Ammon's horn (tissue), 1 donor: ENCODE measurements at regions not wholly inside any gene's neighbourhood (a gene's known extent, or its start where the extent isn't known, plus 50 kb on each side); places are given as distances from the start of the nearest gene placed in this dataset.
"Not testable (repeated sequence)": the region's sequence is repeated elsewhere in the genome, so short reads cannot be mapped to it uniquely, and the experiment has no call there.

Experiments used
- DNase-seq: peaks from one replicate; pipeline ENCODE4 v3.0.0-alpha.2; 2016; ENCODE audit warnings: low spot score

- DNase-seq: no peak
These were observed 127.5 kb downstream of the VPREB1 start for GRCh38 chr22:22372086-22372485.

DNA sequence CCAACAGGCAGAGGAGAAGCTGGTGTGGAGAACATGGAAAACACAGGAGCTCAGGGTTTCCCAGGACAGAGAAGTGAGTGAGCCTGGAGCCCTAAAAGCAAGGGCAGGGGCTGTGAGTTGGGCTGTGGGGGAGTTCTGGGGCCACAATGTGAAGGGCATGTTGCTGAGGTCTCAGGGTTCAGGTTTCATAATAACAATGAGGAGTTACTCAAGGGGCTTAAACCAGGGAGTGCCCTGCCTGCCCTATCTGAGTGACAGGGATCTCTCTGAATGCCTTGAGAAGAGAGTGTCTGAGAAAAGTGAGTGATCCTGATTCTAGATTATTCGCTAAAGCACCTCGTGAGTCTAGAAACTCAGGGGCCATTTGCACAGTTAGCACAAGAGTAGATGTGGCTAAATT is 129.6 kb downstream of the VPREB1 start:
- DNase-seq: no peak

DNA sequence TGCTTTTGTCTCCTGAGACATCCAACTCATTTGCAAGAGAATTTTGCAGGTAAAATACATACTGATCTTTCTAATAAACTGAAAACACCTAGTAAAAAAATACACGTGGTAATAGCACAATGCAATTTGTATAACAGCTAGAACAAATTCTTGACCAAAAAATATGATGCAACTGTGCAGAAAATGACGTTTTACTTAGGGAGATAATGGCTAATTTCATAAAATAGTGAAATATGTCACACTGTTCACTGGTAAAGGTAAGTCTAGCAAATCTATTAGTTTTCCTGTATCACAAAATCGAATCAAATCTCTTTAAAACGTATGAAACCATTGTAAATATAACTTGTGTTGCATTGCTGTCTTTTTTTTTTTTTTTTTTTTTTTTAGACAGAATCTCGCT is 130.0 kb downstream of the VPREB1 start:
- no peak for DNase-seq

DNA sequence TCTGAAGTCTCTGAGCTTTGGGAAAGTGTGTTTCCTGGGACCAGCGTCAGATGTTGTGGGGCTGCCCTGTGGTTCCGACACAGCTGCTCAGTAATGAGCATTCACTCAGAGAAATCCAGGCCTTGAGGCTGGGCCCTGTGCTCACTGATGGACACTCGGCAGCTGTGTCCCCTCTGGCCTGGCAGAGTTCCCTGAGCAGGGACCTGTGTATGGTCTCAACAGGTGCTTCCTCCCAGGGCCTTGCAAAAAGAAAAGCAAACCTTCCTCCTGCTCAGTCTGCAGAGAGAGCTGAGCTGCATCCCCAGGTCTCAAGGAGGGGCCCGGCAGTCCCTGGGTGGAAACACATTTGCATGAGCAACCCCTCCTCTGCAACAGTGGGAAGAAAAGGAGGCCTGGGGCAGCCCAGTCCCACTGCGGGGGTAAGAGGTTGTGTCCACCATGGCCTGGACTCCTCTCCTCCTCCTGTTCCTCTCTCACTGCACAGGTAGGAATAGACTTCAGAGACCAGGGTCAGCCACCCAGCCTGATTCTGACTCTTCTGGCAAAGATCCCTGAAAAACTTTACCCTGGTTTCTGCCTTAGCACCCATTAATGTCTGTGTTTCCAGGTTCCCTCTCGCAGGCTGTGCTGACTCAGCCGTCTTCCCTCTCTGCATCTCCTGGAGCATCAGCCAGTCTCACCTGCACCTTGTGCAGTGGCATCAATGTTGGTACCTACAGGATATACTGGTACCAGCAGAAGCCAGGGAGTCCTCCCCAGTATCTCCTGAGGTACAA is 131.2 kb downstream of the VPREB1 start:
- DNase-seq: no peak

DNA sequence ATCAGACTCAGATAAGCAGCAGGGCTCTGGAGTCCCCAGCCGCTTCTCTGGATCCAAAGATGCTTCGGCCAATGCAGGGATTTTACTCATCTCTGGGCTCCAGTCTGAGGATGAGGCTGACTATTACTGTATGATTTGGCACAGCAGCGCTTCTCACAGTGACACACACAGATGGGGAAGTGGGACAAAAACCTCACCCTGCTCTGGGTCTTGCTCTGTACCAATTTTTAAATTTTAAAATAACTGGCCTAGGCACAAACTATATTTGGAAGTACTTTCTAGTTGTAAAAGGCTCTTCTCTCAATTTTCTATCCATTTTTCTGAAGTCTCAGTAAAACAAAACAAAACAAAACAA is 131.7 kb downstream of the VPREB1 start:
- no peak for DNase-seq

GRCh38 chr22:22376884-22377283 is 131.7 kb downstream of the ZNF280B start:
- not testable (repeated sequence) for DNase-seq

GRCh38 chr22:22377335-22377734 is 131.2 kb downstream of the ZNF280B start:
- no peak for DNase-seq

- no peak for DNase-seq
These were observed 129.8 kb downstream of the ZNF280B start for GRCh38 chr22:22378446-22379415.

GRCh38 chr22:22380098-22381030 is 128.2 kb downstream of the ZNF280B start:
- DNase-seq: no peak

- DNase-seq: not testable (repeated sequence)
These were observed 127.2 kb downstream of the ZNF280B start for GRCh38 chr22:22381292-22381691.

GRCh38 chr22:22384267-22384666 is 124.3 kb downstream of the ZNF280B start:
- no peak for DNase-seq

- no peak for DNase-seq
These were observed 123.8 kb downstream of the ZNF280B start for GRCh38 chr22:22384668-22385244.

DNA sequence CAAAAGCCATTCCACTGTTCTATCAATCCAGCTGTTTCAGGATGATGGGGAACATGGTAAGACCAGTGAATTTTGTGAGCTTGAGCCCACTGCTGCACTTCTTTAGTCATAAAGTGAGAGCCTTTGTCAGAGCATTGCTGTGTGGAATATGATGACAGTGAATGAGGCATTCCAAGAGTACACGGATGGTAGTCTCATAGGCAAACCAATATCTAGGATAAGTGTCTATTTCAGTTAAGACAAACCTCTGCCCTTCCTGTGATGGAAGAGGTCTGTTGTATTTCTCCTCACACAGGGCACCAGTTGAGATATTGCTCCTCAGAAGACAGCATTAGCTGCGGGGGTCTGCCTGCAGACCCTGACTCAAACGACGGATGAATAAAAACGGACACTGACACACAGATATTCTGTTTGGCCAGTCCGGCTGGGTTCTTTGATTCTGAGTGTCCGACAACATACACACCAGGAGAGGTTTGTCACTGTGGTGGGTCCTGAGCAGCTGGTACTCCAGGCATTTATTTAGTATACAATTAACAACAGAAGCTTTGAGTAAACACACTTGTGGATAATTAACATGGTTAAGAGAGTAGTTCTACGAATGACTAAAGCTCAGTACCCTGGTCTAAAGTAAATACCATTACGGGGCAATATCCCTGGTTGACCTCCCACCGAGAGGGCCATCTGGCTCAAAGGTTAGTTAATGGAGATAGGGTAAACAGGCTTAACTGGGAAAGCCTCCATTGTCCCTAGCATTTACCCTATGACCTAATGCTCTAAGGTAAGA is 121.7 kb downstream of the ZNF280B start:
- no peak for DNase-seq

DNA sequence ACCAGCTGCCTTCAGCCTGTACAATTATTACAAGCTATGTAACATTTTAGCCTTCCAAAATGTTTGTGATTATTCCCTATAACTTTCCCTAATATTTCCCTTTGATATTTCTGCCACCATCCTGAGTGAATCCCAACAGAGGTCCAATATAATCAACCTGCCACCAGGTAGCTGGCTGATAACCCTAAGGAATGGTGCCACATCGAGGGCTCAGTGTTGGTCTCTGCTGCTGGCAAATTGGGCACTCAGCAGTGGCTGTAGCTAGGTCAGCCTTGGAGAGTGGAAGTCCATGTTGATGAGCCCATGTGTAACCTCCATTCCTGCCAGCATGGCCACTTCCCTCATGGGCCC is 121.2 kb downstream of the ZNF280B start:
- DNase-seq: no peak

- DNase-seq: no peak
These were observed 120.5 kb downstream of the ZNF280B start for GRCh38 chr22:22388090-22388489.

- DNase-seq: no peak
These were observed 120.0 kb downstream of the ZNF280B start for GRCh38 chr22:22388494-22388893.

DNA sequence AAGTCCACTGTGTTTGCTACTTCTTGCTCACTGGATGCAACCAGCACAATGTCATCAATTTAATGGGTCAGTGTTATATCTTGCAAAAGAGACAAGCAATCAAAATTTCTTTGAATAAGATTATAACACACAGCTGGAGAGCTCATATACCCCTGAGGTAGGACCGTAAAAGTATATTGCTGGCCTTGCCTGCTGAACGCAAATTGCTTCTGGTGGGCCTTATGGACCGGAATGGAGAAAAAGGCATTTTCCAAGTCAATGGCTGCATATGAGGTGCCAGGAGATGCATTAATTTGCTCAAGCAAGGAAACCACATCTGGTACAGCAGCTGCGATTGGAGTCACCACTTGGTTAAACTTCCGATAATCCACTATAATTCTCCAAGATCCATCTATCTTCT is 119.1 kb downstream of the ZNF280B start:
- no peak for DNase-seq

DNA sequence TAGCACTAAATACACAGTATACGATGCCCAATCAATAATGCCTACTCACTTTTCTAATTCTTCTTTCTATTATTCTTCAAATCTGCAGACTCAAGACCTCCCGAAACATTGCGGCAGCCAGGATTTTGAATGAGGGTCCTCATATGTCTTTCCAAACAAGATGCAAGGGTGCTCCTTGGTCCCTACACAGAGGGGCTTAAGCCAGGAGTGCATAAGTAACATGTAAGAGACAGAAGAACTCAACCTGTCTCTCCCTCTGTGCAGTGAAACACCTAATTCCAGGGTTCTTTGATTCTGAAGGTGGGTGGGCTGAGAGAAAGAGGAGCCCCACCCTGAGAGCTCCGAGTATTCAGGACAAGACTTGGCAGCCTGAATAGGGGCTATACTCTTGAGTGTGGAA is 117.6 kb downstream of the ZNF280B start:
- no peak for DNase-seq

DNA sequence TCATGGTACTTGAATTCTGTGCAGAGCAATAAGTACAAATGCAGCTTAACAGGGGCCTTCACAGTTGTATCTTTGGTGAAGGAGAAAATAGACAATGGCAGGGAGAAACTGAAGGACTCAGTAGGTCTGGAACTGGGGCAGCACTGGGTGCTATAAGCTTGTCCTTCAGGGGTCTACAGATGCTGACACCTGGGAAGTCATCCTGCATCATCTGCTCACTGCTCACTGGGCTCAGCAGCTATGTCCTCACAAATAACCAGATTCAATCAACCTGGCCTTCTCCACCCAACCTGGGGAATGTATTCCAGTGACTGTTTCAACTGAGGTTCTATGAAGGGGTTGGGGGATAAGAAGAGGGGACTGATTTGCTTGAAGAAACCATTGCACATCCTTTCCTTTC is 117.0 kb downstream of the ZNF280B start:
- DNase-seq: no peak

DNA sequence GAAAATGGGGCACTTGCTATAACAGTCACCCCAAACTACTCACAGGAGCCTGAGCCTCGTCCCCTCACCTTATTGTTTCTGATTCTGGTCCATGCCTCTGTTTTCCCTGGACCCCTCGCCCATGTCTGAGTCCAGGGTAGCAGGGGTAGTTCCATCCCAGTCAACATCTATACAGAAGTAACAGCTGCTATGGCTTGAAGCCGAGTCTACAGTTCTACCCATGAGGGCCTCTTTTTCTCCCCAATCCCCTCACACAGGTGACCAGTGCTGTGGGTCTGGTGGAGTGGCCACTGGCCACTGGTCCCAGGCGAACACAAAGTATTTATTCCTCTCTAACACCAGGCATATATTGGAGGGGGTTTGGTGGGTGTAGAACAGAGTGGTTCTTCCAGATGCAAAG is 116.4 kb downstream of the ZNF280B start:
- no peak for DNase-seq

DNA sequence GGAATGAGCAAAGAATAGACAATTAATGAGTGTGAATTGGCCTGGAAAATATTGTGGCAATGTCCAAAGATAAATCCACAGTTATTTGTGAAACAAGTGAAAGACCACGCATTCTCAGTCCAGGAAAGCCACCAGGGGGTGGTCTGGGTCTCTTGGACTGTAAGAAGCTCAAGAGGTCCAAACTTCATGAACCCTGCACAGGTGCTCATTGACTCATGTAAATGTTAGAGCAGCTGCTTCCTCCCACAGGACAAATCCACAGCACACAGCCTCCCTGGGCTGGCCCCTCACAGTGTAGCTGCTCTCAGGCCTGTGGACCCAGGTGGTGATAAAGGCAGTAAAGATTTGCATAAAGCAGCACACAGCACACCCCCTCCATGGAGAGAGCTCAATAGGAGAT is 114.0 kb downstream of the ZNF280B start:
- no peak for DNase-seq
